ENCODE measurements at regions not wholly inside any gene's neighbourhood (a gene's known extent, or its start where the extent isn't known, plus 50 kb on each side); places are given as distances from the start of the nearest gene placed in this dataset.
"Not testable (repeated sequence)": the region's sequence is repeated elsewhere in the genome, so short reads cannot be mapped to it uniquely, and the experiment has no call there.

DNA sequence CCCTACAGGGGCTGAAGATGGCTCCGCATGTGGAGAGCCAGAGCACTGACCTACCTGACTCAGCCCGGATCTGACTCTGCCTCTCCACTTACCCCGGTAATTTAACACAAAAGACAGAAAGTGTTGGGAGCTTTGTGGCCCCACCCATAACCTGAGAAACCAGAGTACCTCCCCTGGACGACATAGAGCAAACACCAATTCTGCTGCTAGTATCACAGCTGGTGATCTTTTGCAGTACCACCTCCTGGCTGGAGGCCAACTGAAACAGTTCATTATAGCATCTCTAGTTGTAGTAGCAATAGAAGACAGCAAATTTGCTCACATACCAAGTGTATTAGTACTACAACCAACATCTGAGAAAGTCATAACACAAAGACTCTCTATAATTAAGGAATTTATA, 443.9 kb downstream of the KLHL4 start:
- peak; percentile 80 for DNase-seq

DNA sequence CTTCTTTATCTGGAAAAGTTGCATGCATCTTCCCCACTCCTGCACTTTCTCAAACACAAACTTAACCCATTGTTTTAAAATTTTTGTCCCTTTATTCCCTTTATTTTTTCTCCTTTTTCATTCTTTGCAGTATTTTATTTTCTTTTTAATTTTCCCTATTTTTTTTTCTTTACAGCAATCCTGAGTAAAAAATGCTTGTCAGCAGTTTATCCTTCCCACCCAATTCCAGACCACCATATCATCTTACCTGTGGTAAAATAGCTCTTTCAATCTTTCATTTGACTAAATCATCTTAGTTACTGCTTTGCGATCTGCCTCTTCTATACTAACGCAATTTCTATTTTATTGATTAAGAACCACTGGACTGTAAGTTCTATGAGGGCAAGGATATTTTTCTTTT, 450.5 kb downstream of the KLHL4 start:
- DNase-seq, result no peak

DNA sequence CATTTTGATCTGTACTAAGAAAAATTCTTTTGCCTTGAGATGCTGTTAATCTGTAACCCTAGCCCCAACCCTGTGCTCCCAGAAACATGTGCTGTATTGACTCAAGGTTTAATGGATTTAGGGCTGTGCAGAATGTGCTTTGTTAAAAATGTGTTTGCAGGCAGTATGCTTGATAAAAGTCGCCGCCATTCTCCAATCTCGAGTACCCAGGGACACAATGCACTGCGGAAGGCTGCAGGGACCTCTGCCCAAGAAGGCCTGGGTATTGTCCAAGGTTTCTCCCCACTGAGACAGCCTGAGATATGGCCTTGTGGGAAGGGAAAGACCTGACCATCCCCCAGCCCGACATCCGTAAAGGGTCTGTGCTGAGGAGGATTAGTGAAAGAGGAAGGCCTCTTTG, 454.5 kb downstream of the KLHL4 start:
- not testable (repeated sequence) for DNase-seq

DNA sequence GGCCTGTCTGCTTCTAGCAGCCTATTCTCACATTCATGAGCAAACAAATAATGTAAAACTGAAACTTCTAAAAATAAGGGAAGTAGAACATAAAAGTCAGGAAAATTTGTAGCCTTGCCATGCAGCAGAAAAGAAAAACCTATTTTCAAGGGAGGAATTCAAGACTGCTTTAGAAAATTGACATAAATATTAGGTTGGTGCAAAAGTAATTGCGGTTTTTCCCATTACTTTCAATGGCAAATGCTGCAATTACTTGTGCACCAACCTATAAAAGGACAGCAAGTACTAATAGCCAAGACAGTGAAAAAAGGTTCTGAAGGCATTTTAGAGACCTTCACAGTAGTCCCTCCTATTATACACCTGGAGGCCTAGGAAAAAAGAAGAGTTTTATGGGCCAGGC, 457.8 kb downstream of the KLHL4 start:
- DNase-seq, result no peak

DNA sequence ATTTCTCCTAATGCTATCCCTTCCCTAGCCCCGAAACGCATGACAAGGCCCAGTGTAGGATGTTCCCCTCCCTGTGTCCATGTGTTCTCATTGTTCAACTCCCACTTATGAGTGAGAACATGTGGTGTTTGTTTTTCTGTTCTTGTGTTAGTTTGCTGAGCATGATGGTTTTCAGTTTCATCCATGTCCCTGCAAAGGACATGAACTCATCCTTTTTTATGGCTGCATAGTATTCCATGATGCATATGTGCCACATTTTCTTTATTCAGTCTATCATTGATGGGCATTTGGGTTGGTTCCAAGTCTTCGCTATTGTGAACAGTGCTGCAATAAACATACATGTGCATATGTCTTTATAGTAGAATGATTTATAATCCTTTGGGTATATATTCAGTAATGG, 490.3 kb downstream of the KLHL4 start:
- DNase-seq, result not testable (repeated sequence)

DNA sequence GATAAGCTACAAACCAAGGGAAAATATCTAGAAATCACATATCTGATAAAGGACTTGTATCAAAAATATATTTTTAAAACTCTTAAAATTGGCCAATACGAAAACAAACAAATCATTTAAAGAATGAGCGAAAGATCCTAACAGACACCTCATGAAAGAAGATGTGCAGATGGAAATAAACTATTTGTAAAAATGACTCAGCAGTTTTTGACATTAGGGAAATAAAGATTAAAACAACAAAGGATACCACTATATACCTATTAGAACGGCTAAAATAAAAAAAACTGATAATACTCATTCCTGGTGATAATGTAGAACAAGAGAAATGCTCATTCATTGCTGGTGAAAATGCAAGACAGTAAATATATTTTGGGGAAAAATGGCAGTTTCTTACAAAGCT, 506.4 kb downstream of the KLHL4 start:
- DNase-seq, result no peak

DNA sequence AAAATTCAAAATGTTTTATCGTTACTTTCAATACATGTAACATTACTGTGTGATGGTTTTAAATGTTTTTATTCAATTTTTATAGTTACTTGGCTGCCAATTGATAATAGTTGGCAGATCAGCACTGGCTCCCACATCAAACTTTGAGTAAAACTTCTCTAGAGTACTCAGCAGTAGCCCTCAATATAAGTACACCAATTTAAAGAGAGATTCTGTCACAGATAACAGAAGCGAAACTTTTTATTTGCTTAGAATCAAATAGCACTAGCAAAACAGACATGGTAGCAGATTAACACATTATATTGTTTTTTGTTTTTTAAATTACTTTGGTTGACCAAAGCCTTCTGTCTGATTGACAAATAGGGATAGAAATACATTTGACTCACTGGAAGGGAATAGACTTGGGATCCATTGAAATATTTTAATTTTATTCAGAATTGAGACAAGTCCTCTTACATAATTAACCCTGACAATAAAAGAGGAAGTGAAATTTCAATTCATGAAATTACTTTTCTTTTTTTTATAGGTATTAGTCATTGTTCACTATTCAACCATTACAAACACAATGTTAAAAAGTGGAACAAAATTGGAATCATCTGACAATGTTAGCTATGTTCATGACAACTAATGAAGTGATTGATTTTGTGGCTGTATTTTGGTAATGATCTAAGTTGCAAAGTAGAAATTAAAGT, 554.9 kb downstream of the KLHL4 start:
- DNase-seq, result no peak

DNA sequence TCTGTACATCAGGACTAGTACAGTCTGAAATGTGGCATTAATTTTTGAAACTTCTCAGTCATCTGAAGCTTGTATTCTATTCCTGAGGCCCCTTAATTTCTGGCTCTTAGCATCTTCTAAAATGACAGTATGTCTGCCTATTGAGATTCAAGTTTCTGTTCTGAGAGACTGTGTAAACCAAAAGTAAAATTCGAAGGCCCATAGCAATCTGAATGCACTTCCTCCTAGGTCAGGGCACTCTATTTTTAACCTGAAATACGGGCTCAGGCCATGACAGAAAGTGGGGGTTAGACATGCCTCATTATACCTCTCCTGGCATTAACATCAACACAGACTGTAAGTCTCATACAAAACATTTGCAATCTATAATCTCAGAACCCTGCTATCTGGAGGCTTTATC, 584.4 kb downstream of the KLHL4 start:
- no peak for DNase-seq

DNA sequence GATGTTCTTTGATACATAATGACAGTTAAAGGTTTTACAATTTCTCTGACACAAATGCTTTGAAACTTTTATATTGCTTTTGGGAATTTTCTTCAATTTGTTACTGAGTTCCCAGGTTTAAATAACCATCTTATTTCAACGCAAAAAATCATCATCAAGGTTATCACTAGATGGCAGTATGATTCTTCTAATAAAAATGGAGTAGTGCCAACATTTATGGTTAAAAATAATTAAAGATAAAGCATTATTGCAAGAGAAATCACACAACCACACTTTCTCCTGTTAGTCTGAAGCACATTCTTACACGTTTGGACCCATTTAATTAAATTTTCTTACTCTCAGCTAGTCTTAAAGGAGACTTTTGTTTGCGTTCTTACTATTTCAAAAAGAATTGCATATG, 611.3 kb upstream of the CPXCR1 start:
- DNase-seq, result no peak

DNA sequence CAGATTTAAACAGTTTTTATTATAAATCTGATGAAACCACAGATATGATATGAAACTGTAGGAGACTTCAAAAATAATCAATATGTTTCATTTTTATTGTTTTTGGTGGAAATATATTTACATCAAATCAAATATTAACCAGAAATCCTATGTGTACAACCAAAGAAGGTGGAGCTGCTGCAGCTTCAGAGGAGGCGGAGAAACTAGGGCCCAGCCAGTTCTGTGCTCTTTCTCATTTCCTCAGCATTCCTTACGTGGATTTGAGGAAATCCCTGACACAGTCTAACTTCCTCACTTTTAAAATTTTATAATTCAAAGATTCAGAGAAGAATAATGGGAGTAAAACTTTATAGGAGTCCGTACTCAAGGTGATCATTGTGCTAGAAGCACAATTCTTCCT, 610.7 kb upstream of the CPXCR1 start:
- DNase-seq, result no peak

DNA sequence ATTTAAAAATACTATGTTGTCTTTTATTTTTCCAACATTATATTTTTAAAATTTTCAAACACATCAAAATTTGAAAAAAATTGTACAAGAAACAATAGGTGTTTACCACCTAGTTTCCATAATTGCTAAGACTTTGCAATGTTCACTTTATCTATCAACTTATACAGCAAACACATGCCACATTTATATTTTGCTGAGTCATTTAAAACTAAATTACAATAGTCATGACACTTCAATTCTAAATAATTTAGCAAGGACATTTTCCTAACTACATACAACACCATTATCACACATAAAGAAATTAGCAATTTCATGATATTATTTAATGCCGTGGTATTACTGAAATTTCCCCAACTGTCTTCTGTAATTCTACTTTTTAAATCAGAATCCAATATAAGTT, 600.4 kb upstream of the CPXCR1 start:
- no peak for DNase-seq

DNA sequence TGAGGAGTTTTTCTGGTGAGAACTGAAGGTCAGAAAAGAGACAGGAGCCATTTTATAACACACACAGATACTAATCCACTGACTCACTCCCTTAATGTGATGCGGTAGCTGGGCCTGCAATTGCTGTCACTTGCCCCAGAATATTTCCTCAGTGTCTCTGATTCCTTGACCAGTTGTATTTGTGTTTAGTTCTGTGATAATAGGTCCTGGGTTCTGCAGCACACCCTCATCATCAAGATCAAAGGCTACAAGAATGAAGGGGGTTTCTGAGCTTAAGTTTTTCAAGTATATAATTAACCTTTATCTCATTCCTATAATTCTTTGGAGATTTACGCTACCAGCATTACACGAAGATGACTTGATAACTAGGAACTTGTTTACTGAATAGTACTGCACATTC, 576.5 kb upstream of the CPXCR1 start:
- no peak for DNase-seq

DNA sequence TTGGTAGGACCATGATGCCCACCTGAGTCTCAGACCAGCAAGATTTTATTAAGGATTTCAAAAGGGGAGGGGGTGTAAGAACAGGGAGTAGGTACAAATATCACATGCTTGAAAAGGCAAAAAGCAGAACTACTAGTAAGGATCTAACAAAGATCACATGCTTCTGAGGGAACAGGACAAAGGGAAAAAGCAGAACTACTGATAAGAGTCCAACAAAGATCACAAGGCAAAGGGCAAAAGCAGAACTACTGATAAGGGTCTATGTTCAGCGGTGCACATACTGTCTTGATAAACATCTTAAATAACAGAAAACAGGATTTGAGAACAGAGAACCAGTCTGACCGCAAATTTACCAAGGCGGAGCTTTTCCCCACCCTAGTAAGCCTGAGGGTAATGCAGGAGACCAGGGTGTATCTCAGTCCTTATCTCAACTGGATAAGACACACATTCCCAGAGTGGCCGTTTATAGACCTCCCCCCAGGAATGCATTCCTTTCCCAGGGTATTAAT, 573.0 kb upstream of the CPXCR1 start:
- not testable (repeated sequence) for DNase-seq

DNA sequence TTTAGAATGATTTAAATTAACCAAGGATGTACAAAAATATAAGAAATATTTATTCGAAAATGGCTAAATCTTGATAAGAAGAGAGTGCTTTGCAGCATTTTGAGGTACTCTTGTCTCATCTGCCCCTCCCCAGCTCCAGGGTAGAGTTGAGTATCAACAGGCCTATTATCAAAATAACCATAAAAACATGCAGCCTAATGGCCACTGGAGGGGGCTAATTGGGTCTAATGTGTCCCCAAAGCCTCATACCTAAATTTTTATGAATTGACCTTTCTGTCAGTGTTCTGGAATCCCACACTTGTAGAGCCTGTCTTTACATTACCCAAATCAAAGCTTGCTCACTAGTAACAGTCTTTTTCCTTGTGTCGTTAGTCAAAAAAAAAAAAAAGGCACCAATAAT, 544.9 kb upstream of the CPXCR1 start:
- no peak for DNase-seq

DNA sequence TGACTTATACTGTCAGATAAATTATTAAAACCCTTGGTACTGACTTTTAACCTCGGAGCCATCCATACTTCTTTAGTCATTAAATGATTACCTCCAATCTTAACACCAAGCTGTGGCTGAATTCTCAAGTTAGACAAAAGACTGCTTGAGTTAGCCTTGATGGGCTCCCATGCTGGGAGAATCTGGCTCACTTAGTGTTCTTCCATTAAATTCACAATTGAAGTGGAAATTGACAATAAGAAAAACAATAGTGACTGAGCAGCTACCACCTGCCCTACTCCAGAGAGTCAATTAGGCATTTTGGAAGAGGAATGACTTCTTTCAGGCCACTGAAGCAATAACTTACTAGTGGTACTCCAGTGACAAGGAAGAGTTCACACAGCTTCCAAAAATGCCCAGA, 503.0 kb upstream of the CPXCR1 start:
- no peak for DNase-seq

DNA sequence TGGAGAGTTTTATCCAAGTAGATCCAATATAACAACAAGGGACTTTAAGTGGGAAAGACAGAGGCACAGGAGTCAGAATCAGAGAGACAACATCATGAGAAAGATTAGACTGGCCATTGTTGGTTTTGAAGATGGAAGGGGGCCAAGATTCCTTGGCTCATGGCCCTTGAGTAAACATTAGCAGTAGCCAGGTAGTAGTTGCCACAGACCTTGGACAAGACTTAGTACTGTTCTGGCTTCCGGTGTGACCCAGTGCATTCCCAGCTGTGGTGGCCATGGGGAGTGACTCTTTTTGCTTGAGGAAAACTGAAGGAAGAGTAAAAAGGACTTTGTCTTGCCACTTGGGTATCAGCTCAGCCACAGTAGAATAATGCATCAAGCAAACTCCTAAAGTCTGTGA, 462.2 kb upstream of the CPXCR1 start:
- DNase-seq, result no peak

DNA sequence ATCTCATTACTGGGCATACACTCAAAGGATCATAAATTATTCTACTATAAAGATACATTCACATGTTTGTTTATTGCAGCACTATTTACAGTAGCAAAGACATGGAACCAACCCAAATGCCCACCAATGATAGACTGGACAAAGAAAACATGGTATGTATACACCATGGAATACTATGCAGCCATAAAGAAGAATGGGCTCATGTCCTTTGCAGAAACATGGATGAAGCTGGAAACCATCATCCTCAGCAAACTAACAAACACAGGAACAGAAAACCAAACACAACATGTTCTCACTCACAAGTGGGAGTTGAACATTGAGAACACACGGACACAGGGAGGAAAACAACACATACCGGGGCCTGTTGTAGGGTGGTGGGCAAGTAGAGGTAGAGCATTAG, 433.1 kb upstream of the CPXCR1 start:
- DNase-seq, result not testable (repeated sequence)

DNA sequence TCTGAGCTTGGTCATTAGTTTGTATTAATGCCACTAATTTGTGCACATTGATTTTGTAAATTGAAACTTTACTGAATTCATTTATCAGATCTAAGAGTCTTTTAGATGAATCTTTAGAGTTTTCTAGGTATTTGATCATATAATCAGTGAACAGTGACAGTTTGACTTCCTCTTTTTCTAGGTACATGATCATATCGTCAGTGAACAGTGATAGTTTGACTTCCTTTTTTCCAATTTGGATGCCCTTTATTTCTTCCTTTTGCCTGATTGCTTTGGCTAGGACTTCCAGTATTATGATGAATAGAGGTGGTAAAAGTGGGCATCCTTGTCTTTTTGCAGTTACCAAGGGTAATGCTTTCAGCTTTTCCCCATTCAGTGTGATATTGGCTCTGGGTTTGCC, 421.4 kb upstream of the CPXCR1 start:
- DNase-seq, result no peak

DNA sequence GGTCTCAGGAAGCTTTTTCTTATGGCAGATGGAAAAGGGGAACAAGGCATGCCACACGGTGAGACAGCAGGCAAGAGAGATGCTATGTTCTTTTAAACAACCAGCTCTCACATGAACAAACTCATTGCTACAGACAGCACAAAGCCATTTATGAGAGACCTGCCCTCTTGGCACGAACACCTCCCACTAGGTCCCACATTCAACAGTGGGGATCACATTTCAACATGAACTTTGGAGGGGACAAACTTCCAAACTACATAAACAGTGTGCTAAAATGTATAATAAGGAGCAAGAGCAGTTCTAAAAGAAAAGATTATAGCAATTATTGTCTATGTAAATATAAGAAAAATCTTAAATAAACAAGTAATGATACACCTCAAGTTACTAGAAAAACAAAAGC, 391.8 kb upstream of the CPXCR1 start:
- DNase-seq, result no peak

DNA sequence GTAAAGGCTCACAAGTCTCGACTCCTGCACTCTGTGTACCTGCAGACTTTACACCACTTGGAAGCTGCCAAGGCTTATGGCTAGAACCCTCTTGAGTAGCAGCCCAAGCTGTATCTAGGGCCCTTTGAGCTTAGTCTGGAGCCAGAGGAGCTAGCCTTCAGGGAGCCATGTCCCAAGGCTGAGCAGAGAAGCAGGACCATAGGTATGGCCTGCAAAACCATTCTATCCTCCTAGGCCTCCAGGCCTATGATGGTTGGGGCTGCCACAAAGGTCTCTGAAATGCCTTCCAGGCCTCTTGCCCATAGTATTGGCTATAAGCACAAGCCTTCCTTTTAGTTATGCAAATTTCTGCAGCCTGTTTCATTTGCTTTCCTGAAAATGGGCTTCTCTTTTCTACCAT, 380.7 kb upstream of the CPXCR1 start:
- no peak for DNase-seq

DNA sequence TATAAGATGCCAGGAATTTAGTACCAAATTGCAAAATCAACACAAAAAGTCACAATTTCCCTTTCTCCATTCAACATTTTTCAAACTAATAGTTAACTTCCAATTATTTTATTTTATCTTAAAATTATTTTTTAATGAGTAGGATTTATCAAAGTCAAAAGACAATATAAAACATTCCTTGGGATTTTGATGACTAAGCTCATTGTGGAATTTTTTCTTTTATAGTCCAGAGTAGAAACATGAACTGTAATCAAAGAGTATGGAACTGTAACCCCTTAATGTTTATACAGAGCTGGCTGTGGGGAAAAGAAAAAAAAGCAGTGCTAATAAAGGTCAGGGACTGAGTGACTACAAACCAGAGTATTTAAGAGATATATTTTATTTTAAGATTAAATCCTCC, 368.6 kb upstream of the CPXCR1 start:
- no peak for DNase-seq

DNA sequence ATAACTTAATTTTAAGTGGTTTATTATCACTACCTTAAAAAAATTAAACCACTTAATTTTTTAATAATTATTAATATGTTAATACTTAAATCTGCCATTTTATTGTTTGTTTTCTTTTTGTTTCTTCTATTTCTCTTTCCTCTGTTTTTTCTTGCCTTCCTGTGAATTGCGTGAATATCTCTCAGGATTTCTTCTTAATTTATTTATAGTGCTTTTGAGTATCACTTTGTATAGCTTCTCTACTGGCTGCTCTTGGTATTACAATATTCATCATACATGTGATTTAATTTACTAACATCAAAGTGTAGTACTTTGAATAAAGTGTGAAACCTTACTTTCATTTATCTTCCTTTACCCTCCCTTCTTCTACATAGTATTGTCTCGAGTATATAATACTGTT, 349.5 kb upstream of the CPXCR1 start:
- DNase-seq, result no peak

DNA sequence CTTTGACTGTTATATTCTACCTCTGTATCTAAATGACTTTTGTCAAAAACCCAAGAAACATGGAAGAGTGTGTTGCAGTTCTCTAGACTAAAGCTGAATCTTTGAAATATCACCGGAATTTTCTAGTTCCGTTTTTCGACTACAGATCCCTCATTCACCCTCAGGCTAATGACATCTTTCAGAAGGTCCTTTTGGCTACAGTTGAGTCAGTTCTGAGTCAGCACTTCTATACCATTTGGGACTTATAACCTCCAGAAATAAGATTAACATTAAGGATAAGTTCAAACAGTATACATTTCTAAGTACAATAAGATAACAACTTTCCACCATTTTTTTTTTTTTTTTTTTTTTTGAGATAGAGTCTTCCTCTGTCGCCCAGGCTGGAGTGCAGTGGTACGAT, 331.0 kb upstream of the CPXCR1 start:
- DNase-seq, result no peak

DNA sequence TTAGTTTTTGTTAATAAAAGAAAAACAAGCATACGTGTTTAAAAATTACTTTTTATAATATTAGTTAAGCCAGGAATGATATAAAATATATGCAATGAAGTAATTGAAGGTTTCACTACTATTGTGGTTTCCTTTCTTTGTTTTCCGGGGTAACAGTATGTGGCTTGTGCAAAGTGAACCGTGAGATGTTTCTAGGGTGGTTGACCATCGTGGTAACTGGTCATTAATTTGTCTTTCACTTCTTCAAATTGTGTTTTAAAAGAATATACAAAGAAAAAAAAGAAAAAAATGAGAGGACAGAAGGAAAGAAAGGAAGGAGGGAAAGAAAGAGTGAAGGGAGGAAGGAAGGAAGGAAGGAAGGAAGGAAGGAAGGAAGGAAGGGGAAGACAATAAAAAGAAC, 330.1 kb upstream of the CPXCR1 start:
- DNase-seq, result no peak

DNA sequence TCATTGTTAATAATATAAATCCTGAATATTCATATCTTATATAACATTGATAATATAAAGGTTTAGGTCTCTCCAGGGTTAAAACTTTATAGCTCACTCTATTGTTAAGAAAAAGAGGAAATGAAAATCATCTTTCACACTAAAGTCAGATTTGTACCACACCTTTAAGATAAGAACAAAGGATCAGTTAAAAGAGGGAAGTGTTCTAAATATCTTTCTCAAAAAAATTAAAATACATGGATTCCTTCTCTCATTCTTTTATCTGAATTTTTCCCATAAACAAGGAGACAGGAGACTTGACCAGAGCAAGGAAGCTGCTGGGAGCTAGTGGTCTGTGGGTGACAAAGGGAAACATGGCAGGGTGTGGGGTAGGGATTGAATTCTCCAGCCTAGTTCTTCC, 323.0 kb upstream of the CPXCR1 start:
- DNase-seq, result no peak

DNA sequence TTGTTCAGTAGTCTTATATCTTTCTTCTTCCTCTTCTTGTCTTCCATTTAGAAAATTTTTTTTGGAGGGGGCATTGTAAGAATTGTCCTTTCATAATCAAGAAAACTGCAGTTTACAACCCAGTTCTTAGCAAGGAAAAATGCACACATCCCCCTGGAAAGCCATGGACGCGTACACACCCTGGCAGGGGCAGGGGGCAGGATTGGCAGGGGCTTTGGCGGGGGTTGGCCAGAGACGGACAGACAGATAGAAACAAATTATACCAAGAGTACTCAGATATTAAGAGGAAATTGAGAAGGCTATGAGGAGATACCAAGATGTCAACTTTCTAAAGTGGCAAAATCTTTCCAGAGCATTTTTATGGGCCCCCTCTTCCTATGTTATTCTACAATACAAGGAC, 322.5 kb upstream of the CPXCR1 start:
- DNase-seq, result no peak

Measured in NCI-H748 treated with DMSO at 0.1 percent for 48 hours (cell line).